ENCODE measurements at regions not wholly inside any gene's neighbourhood (a gene's known extent, or its start where the extent isn't known, plus 50 kb on each side); places are given as distances from the start of the nearest gene placed in this dataset.

- peak; percentile 15 to 57 (median 34) for DNase-seq
- Histone ChIP-seq H3K4me3 (no peak overlapping the region), H3K4me1 (ENCODE audit: control insufficient read depth in 5 of 5, insufficient read depth in 5 of 5, low read length in 5 of 5) (peaks cover 0 to 5% (median 0%) of the 10 kb centered on the region in 5 donors), H3K9ac (ENCODE audit: insufficient read depth in 1 of 2, low read length in 2 of 2) (no peak overlapping the region), H3K36me3 (ENCODE audit: control insufficient read depth in 4 of 4, insufficient read depth in 4 of 4, low read length in 4 of 4) (no peaks in the 10 kb centered on the region), H3K9me3 (ENCODE audit: control insufficient read depth in 4 of 4, insufficient read depth in 3 of 4, low read length in 3 of 4) (no peaks in the 10 kb centered on the region), H3K27me3 (ENCODE audit: control insufficient read depth in 3 of 3, insufficient read depth in 3 of 3, low read length in 2 of 3) (no peaks in the 10 kb centered on the region), H3K27ac (ENCODE audit: low read depth in 1 of 2, low read length in 1 of 2) (no peak overlapping the region)
- 73 to 81% methylated on average over 5 of the region's 5 CpGs for WGBS, 2 donors
- no peak for ATAC-seq (ENCODE audit: insufficient read depth, low FRiP score)
- no peak for TF ChIP-seq CTCF (IDR thresholded peaks at IDR 0.05; ENCODE audit: control extremely low read depth, extremely low read depth)
Observed at GRCh38 chr18:44386401-44386800, 294.3 kb upstream of the SETBP1 start.

GRCh38 chr18:44388329-44388728 lies 292.4 kb upstream of the SETBP1 start:
- Histone ChIP-seq H3K4me3 (no peak overlapping the region), H3K36me3 (ENCODE audit: control insufficient read depth in 4 of 4, insufficient read depth in 4 of 4, low read length in 4 of 4) (no peaks in the 10 kb centered on the region), H3K9ac (ENCODE audit: insufficient read depth in 1 of 2, low read length in 2 of 2) (no peak overlapping the region), H3K27ac (ENCODE audit: low read depth in 1 of 2, low read length in 1 of 2) (no peak overlapping the region), H3K9me3 (ENCODE audit: control insufficient read depth in 4 of 4, insufficient read depth in 3 of 4, low read length in 3 of 4) (no peaks in the 10 kb centered on the region), H3K4me1 (ENCODE audit: control insufficient read depth in 5 of 5, insufficient read depth in 5 of 5, low read length in 5 of 5) (peaks cover 0 to 5% (median 0%) of the 10 kb centered on the region in 5 donors), H3K27me3 (ENCODE audit: control insufficient read depth in 3 of 3, insufficient read depth in 3 of 3, low read length in 2 of 3) (no peaks in the 10 kb centered on the region)
- ATAC-seq (ENCODE audit: insufficient read depth, low FRiP score), result no peak
- TF ChIP-seq CTCF (IDR thresholded peaks at IDR 0.05; ENCODE audit: control extremely low read depth, extremely low read depth), result no peak
- DNase-seq, result peak in 2 of 3 donors; percentile 74 to 90
- 85 to 89% methylated on average over 2 of the region's 2 CpGs for WGBS, 2 donors

GRCh38 chr18:44392933-44393332 lies 287.8 kb upstream of the SETBP1 start:
- no peak for ATAC-seq (ENCODE audit: insufficient read depth, low FRiP score)
- no peak for TF ChIP-seq CTCF (IDR thresholded peaks at IDR 0.05; ENCODE audit: control extremely low read depth, extremely low read depth)
- DNase-seq, result peak in 2 of 3 donors; percentile 17 to 53

GRCh38 chr18:44393406-44393805 lies 287.3 kb upstream of the SETBP1 start:
- peaks cover 0 to 4% (median 0%) of the 10 kb centered on the region in 5 donors for H3K4me1 ChIP-seq (ENCODE audit: control insufficient read depth in 5 of 5, insufficient read depth in 5 of 5, low read length in 5 of 5)
- no peaks in the 10 kb centered on the region for H3K27me3 ChIP-seq (ENCODE audit: control insufficient read depth in 3 of 3, insufficient read depth in 3 of 3, low read length in 2 of 3)
- DNase-seq (peak in 1 of 3 donors; percentile 40), ATAC-seq (ENCODE audit: insufficient read depth, low FRiP score) (no peak)
- no peaks in the 10 kb centered on the region for H3K36me3 ChIP-seq (ENCODE audit: control insufficient read depth in 4 of 4, insufficient read depth in 4 of 4, low read length in 4 of 4)
- no peak for TF ChIP-seq CTCF (IDR thresholded peaks at IDR 0.05; ENCODE audit: control extremely low read depth, extremely low read depth)
- H3K4me3 ChIP-seq, result no peak overlapping the region
- 80% methylated on average over 2 of the region's 2 CpGs for WGBS, 2 donors
- H3K9ac ChIP-seq (ENCODE audit: insufficient read depth in 1 of 2, low read length in 2 of 2), result no peak overlapping the region
- no peaks in the 10 kb centered on the region for H3K9me3 ChIP-seq (ENCODE audit: control insufficient read depth in 4 of 4, insufficient read depth in 3 of 4, low read length in 3 of 4)
- no peak overlapping the region for H3K27ac ChIP-seq (ENCODE audit: low read depth in 1 of 2, low read length in 1 of 2)

More at GRCh38 chr18:44392933-44393332, 287.8 kb upstream of the SETBP1 start:
- no peak overlapping the region for H3K9ac ChIP-seq (ENCODE audit: insufficient read depth in 1 of 2, low read length in 2 of 2)
- H3K4me1 ChIP-seq (ENCODE audit: control insufficient read depth in 5 of 5, insufficient read depth in 5 of 5, low read length in 5 of 5), result peaks cover 0 to 4% (median 0%) of the 10 kb centered on the region in 5 donors
- no peak overlapping the region for H3K4me3 ChIP-seq
- no peaks in the 10 kb centered on the region for H3K9me3 ChIP-seq (ENCODE audit: control insufficient read depth in 4 of 4, insufficient read depth in 3 of 4, low read length in 3 of 4)
- H3K27ac ChIP-seq (ENCODE audit: low read depth in 1 of 2, low read length in 1 of 2), result no peak overlapping the region
- no peaks in the 10 kb centered on the region for H3K36me3 ChIP-seq (ENCODE audit: control insufficient read depth in 4 of 4, insufficient read depth in 4 of 4, low read length in 4 of 4)
- no peaks in the 10 kb centered on the region for H3K27me3 ChIP-seq (ENCODE audit: control insufficient read depth in 3 of 3, insufficient read depth in 3 of 3, low read length in 2 of 3)

All from lung (tissue), 11 donors.